HG02759 (cell line): ENCODE measurements at regions not wholly inside any gene's neighbourhood (a gene's known extent, or its start where the extent isn't known, plus 50 kb on each side); places are given as distances from the start of the nearest gene placed in this dataset.
"Not testable (repeated sequence)": the region's sequence is repeated elsewhere in the genome, so short reads cannot be mapped to it uniquely, and the experiment has no call there.

ENCODE experiments used
- ATAC-seq: cut with Tn5 transposase; IDR thresholded peaks from one replicate; pipeline ENCODE4 v1.9.1; 2021; ENCODE audit warnings: mild to moderate bottlenecking, moderate library complexity; ENCODE audit not compliant: unreplicated experiment

- ATAC-seq: no peak
Measured at GRCh38 chr20:1757606-1758512, 100.3 kb upstream of the SIRPG start.

DNA sequence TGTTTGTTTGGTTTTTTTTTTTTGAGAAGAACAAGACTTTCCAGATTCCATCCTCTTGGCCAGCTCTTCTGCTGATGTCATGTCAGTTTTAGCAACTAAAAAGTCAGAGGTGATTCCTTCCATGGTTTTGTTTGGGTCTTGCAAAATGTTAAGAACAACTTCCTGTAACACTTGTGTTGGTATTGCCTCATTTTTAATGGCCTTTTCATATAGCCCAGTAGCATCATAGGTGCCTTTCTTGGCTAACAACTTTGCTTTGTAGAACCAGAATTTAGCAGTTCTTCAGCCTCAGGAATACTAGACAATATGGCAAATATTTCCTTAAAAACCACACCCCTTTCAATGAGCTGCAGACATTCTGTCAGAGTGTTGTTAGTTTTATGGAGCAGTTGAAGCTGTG is 99.5 kb upstream of the SIRPG start:
- ATAC-seq: no peak

- no peak for ATAC-seq
Measured at GRCh38 chr20:1754749-1755148, 97.2 kb upstream of the SIRPG start.

DNA sequence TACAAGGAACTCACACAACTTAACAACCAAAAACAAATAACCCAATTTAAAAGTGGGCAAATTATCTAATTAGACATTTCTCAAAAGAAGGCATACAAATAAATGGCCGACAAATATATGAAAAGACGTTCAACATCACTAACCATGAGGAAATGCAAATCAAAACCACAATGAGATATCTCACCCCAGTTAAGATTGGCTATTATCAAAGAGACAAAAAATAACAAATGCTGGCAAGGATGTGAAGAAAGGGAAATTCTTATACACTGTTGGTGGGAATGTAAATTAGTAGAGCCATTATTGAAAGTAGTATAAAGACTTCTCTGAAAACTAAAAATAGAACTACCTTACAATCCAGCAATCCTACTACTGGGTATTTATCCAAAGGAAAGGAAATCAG is 96.7 kb upstream of the SIRPG start:
- no peak for ATAC-seq

DNA sequence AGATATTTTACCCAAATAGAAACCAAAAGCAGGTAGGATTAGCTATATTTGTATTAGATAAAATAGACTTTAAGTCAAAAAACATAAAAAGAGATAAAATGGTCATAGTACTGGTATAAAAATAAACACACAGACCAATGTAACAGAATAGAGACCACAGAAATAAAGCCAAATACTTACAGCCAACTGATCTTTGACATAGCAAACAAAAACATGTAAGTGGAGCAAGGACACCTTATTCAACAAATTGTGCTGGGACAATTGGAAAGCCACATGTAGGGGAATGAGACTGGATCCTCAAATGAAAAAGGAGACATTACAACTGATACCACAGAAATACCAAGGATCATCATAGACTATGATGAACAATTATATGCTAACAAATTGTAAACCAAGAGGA is 94.5 kb upstream of the SIRPG start:
- ATAC-seq: no peak

GRCh38 chr20:1748777-1749176 is 91.2 kb upstream of the SIRPG start:
- ATAC-seq: no peak

GRCh38 chr20:1747953-1748577 is 90.5 kb upstream of the SIRPG start:
- ATAC-seq: no peak

- not testable (repeated sequence) for ATAC-seq
Measured at GRCh38 chr20:1742049-1742434, 84.5 kb upstream of the SIRPG start.

DNA sequence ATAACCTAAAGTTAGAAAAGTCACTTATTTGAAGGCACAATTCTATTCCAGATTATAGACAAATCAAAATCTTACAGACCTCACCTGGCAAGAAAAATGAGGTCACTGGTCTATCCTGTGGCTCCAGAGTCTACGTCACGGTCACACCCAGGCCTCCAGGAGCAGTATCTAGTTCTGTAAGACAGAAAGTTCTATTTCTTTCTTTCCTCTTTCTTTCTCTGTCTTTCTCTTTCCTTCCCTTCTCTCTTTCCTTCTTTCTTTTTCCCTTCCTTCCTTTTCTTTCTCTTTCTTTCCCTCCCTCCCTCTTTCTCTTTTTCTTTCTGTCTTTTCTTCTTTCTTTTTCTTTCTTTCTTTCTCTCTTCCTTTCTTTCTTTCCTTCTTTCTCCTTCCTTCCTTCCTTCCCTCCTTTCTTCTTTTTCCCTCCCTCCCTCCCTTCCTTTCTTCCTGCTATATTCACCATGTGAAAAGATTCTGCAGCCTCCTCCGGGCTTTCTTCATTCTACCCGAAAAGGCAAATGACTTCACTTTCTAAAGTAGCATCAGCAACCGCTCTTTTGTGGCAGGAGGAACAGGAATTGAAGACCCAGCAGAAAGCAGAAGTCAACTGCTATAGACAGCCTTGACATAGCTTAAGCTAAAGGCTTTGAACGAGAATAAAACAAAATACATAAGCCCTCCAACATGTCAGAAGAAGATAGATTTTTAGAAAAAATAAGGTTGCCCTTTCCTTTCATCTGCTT is 83.9 kb upstream of the SIRPG start:
- no peak for ATAC-seq

DNA sequence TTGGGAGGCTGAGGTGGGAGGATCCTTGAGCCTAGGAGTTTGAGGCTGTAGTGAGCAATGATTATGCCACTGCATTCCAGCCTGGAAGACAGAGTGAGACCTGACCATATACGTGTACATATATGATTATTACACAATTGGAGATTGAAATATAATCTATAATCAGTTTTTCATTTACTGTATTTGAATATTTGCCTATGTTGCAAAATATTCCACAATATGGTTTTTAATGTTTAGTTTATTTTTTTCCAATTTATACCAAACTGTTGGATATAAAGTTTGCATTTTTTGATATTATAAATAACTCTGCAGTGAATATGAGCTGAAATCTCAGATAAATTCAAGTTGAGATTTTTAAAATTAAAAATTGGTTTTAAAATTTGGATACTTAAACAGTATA is 79.6 kb upstream of the SIRPG start:
- no peak for ATAC-seq

DNA sequence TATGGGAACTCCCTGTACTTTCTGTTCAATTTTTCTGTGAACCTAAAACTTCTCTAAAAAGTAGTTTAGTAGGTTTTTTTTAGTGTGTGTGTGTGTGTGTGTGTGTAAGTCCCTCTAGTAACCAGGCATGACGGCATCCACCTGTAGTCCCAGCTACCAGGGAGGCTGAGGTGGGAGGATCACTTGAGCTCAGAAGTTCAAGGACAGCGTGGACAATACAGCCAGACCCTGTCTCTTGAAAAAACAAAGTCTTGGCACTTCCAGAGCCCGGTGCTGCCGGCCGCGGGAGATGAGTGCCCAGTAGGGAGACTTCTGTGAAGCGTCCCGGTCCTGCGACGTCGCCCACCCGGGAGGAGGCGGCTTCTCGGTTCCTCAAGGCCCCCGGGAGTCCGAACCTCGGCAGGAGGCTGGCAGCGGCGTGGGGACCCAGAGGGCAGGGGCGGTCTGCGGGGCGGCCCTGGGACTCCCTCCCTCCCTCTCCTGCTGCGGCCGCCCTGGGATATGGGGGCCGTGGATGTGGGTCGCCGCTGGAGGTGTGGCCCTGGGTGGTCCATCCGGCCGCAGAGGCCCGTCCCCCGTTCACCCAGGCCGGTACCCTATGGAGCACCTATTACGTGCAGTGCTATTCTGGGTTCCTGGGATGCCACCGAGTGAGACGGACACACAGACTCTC is 78.0 kb upstream of the SIRPG start:
- no peak for ATAC-seq

DNA sequence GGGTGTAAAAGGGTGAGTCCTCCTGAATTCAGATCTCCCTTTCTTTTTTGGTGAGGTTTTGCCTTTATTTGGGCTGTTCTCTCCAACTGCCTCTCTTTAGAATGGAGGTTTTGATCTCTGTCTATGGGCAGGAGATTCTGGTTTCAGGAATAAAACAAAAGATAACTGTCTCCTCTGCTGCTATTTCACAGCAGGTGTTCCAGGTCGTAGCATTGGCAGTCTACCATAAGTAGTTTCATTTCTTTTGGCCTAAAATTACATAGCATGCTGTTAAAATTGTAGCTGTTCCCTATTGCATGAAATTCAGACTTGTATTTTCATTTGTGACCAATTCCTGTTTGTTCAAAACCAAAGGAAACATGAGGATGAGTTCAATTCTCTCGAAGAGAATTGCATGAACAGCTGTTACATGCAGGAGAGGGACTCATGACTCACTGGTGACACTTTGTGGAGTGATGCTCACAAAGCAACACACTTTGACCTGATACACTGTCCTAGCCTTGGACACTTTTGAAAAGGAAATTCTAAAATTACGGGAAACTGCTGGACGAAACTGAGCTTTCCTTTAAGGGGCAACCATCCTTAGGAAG is 76.8 kb upstream of the SIRPG start:
- ATAC-seq: no peak

GRCh38 chr20:1731828-1732375 is 74.3 kb upstream of the SIRPG start:
- ATAC-seq: not testable (repeated sequence)

- not testable (repeated sequence) for ATAC-seq
Measured at GRCh38 chr20:1730981-1731711, 73.6 kb upstream of the SIRPG start.

DNA sequence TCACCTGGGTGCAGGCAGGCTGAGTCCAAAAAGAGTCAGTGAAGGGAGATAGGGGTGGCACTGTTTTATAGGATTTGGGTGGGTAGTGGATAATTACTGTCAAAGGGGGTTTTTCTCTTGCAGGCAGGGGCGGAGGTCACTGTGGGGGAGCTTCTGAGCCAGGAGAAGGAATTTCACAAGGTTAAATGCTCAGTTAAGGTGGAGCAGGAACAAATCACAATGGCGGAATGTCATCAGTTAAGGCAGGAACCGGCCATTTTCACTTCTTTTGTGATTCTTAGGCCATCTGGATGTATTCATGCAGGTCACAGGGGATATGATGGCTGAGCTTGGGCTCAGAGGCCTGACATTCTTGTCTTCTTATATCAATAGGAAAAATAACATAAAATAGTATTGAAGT is 69.7 kb upstream of the SIRPG start:
- not testable (repeated sequence) for ATAC-seq

- ATAC-seq: no peak
Measured at GRCh38 chr20:1724901-1725300, 67.3 kb upstream of the SIRPG start.

GRCh38 chr20:1722513-1723050 is 65.0 kb upstream of the SIRPG start:
- ATAC-seq: no peak

DNA sequence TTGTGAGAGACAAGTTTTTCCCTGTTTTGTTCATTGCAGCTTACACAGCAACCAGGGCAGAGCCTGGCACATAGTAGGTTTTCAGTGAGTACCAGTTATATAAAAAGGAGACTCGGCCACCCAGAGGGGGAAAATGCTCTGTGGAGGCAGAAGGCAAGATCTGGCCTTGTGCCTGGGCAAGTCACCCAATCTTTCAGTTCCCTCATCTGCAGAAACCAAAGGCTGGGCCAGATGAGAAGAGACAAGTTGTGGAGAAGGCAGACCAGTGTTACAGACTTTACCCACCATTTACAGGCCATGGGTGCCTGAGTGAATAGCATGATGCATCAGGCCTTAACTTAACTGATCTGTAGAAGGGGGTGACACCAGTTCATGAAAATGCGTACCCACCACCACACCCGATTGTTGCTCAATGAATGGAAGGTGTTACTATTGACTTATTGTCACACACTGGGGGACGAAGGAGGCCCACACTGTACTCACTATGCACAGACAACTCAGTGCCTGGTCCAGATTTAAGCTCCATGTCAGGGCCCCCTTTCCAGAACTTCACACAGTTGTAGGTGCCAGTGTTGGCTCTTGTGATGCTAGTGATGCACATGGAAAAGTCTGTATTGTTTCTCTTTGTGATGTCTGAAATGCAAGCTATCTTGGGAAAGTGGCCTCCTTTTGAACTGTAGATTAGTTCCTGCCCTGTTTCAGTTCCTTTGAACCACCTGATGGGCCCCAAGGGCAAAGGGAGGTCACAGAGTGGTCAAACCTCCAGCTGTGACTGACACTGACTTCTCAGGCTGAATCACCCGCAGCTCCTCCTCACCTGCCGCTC is 64.3 kb upstream of the SIRPG start:
- no peak for ATAC-seq
